ENCODE measurements at regions not wholly inside any gene's neighbourhood (a gene's known extent, or its start where the extent isn't known, plus 50 kb on each side); places are given as distances from the start of the nearest gene placed in this dataset.

DNA sequence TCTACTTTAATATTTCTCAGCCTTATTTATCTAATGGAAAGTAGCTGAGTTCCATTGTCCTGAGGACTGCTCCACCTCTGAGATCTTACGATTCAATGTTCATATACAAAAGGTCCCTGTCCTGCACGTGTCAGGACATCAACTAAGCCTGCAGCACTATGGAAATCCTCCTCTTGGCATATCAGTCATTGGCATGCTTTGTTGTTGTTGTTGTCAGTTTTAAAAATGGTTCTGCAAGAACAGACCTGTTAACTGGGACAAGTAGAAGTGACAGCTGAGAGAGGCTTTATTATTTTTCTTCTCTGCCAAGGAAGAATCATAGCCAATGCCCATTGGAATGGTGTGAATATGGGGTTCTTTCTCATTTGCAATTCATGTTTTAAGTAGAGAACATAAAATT lies 450.1 kb upstream of the PKDCC start:
- ChIA-PET POLR2A (no interaction called here), CTCF (no interaction called here)
- no peaks in the 10 kb centered on the region for H3K9me3 ChIP-seq
- no peaks in the 10 kb centered on the region for H3K9me3 Mint-ChIP-seq (ENCODE audit: unreplicated experiment)
- no peak overlapping the region for H3K4me3 ChIP-seq (ENCODE audit: low read depth, low read length)
- H3K27me3 Mint-ChIP-seq (ENCODE audit: insufficient read depth, unreplicated experiment), result no peaks in the 10 kb centered on the region
- H3K36me3 Mint-ChIP-seq (ENCODE audit: insufficient read depth, unreplicated experiment), result no peaks in the 10 kb centered on the region
- H3K4me3 Mint-ChIP-seq (ENCODE audit: unreplicated experiment), result no peak overlapping the region
- no peaks in the 10 kb centered on the region for H3K4me1 ChIP-seq
- no peak overlapping the region for H3K27ac Mint-ChIP-seq (ENCODE audit: unreplicated experiment)
- H3K27me3 ChIP-seq (replicated peaks; ENCODE audit: control insufficient read depth, insufficient read depth, low read length), result no peaks in the 10 kb centered on the region
- no TSS peak for BruUV-seq (replicated peaks)
- TF ChIP-seq CTCF (IDR thresholded peaks at IDR 0.05; ENCODE audit: insufficient read depth in 1 of 2, low read depth in 1 of 2, low read length in 1 of 2, severe bottlenecking in 1 of 2, unreplicated experiment in 1 of 2), result no peak
- H3K36me3 ChIP-seq (ENCODE audit: control insufficient read depth, insufficient read depth, low read length), result no peaks in the 10 kb centered on the region
- H3K4me1 Mint-ChIP-seq (ENCODE audit: low read depth, unreplicated experiment), result no peaks in the 10 kb centered on the region
- DNase-seq, result no peak
- intact Hi-C loops (cut with micrococcal nuclease; ENCODE audit: unreplicated experiment), result no loop called here

GRCh38 chr2:41598161-41598894 lies 449.5 kb upstream of the PKDCC start:
- Mint-ChIP-seq H3K4me1 (ENCODE audit: low read depth, unreplicated experiment) (no peaks in the 10 kb centered on the region), H3K36me3 (ENCODE audit: insufficient read depth, unreplicated experiment) (no peaks in the 10 kb centered on the region), H3K27me3 (ENCODE audit: insufficient read depth, unreplicated experiment) (no peaks in the 10 kb centered on the region), H3K9me3 (ENCODE audit: unreplicated experiment) (no peaks in the 10 kb centered on the region), H3K27ac (ENCODE audit: unreplicated experiment) (no peak overlapping the region), H3K4me3 (ENCODE audit: unreplicated experiment) (no peak overlapping the region)
- CTCF ChIA-PET, result no interaction called here
- H3K36me3 ChIP-seq (ENCODE audit: control insufficient read depth, insufficient read depth, low read length), result no peaks in the 10 kb centered on the region
- TF ChIP-seq CTCF (IDR thresholded peaks at IDR 0.05; ENCODE audit: insufficient read depth in 1 of 2, low read depth in 1 of 2, low read length in 1 of 2, severe bottlenecking in 1 of 2, unreplicated experiment in 1 of 2), result no peak
- H3K4me3 ChIP-seq (ENCODE audit: low read depth, low read length), result no peak overlapping the region
- no peaks in the 10 kb centered on the region for H3K9me3 ChIP-seq
- BruUV-seq (replicated peaks), result no TSS peak
- POLR2A ChIA-PET, result no interaction called here
- H3K4me1 ChIP-seq, result no peaks in the 10 kb centered on the region
- DNase-seq, result no peak
- intact Hi-C loops (cut with micrococcal nuclease; ENCODE audit: unreplicated experiment), result no loop called here
- no peaks in the 10 kb centered on the region for H3K27me3 ChIP-seq (replicated peaks; ENCODE audit: control insufficient read depth, insufficient read depth, low read length)

DNA sequence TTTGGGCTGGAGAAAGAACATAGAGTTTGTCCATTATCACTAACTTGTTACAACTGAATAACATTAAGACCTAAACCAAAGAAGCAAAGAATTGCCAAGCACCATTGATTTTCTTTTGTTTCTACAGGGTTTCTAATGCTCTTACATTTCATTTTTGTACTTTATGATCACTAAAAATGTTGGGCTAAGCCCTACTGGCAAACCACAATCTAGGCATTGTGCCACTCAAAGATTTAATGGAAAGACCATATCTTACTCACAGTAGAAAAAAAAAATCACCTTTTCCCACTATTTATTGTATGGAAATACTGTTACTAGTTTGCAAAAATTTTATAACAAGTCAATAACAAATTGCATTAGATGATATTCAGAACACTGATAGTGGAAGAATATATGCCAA lies 447.4 kb upstream of the PKDCC start:
- no peaks in the 10 kb centered on the region for H3K27me3 Mint-ChIP-seq (ENCODE audit: insufficient read depth, unreplicated experiment)
- intact Hi-C loops (cut with micrococcal nuclease; ENCODE audit: unreplicated experiment), result loop anchor here (10.0 kb wide), 1 partner anchor 186 kb away; no protein-coding TSS in a partner anchor
- POLR2A ChIA-PET, result no interaction called here
- H3K27me3 ChIP-seq (replicated peaks; ENCODE audit: control insufficient read depth, insufficient read depth, low read length), result no peaks in the 10 kb centered on the region
- no peak overlapping the region for H3K4me3 ChIP-seq (ENCODE audit: low read depth, low read length)
- H3K4me3 Mint-ChIP-seq (ENCODE audit: unreplicated experiment), result no peak overlapping the region
- H3K9me3 Mint-ChIP-seq (ENCODE audit: unreplicated experiment), result no peaks in the 10 kb centered on the region
- no peaks in the 10 kb centered on the region for H3K4me1 Mint-ChIP-seq (ENCODE audit: low read depth, unreplicated experiment)
- no peaks in the 10 kb centered on the region for H3K36me3 Mint-ChIP-seq (ENCODE audit: insufficient read depth, unreplicated experiment)
- no peaks in the 10 kb centered on the region for H3K4me1 ChIP-seq
- DNase-seq, result no peak
- no TSS peak for BruUV-seq (replicated peaks)
- no peak for TF ChIP-seq CTCF (IDR thresholded peaks at IDR 0.05; ENCODE audit: insufficient read depth in 1 of 2, low read depth in 1 of 2, low read length in 1 of 2, severe bottlenecking in 1 of 2, unreplicated experiment in 1 of 2)
- no peaks in the 10 kb centered on the region for H3K9me3 ChIP-seq
- no peaks in the 10 kb centered on the region for H3K36me3 ChIP-seq (ENCODE audit: control insufficient read depth, insufficient read depth, low read length)
- CTCF ChIA-PET, result no interaction called here
- no peak overlapping the region for H3K27ac Mint-ChIP-seq (ENCODE audit: unreplicated experiment)
